ENCODE measurements at regions not wholly inside any gene's neighbourhood (a gene's known extent, or its start where the extent isn't known, plus 50 kb on each side); places are given as distances from the start of the nearest gene placed in this dataset.

- no peak for DNase-seq (ENCODE audit: low read depth)
- no peak overlapping the region for H3K4me3 ChIP-seq (ENCODE audit: low read depth, low read length)
- TF ChIP-seq CTCF (conservative IDR thresholded peaks at IDR 0.05; ENCODE audit: low read depth, low read length), result no peak
These were observed 114.0 kb downstream of the SP3 start for GRCh38 chr2:173851141-173851641.

- H3K4me3 ChIP-seq (ENCODE audit: low read depth, low read length), result no peak overlapping the region
- no peak for DNase-seq (ENCODE audit: low read depth)
- TF ChIP-seq CTCF (conservative IDR thresholded peaks at IDR 0.05; ENCODE audit: low read depth, low read length), result no peak
These were observed 111.0 kb downstream of the SP3 start for GRCh38 chr2:173854141-173854540.

GRCh38 chr2:173854840-173855239 is 110.3 kb downstream of the SP3 start:
- H3K4me3 ChIP-seq (ENCODE audit: low read depth, low read length), result no peak overlapping the region
- TF ChIP-seq CTCF (conservative IDR thresholded peaks at IDR 0.05; ENCODE audit: low read depth, low read length), result no peak
- DNase-seq (ENCODE audit: low read depth), result no peak

- no peak for DNase-seq (ENCODE audit: low read depth)
- no peak overlapping the region for H3K4me3 ChIP-seq (ENCODE audit: low read depth, low read length)
- no peak for TF ChIP-seq CTCF (conservative IDR thresholded peaks at IDR 0.05; ENCODE audit: low read depth, low read length)
These were observed 109.5 kb downstream of the SP3 start for GRCh38 chr2:173855661-173856060.

All from epithelial cell of proximal tubule (primary cell).